HG02885 (cell line): ENCODE measurements at regions not wholly inside any gene's neighbourhood (a gene's known extent, or its start where the extent isn't known, plus 50 kb on each side); places are given as distances from the start of the nearest gene placed in this dataset.
"Not testable (repeated sequence)": the region's sequence is repeated elsewhere in the genome, so short reads cannot be mapped to it uniquely, and the experiment has no call there.

Experiments
- ATAC-seq: cut with Tn5 transposase; IDR thresholded peaks from one replicate; pipeline ENCODE4 v1.9.1; 2021; ENCODE audit warnings: mild to moderate bottlenecking; ENCODE audit not compliant: unreplicated experiment, poor library complexity

- no peak for ATAC-seq
These were observed 367.4 kb downstream of the ZBBX start for GRCh38 chr3:167012691-167013090.

- no peak for ATAC-seq
These were observed 371.3 kb downstream of the ZBBX start for GRCh38 chr3:167008791-167009190.

- no peak for ATAC-seq
These were observed 378.7 kb downstream of the ZBBX start for GRCh38 chr3:167001374-167001773.

GRCh38 chr3:166993015-166993630 lies 387.0 kb downstream of the ZBBX start:
- no peak for ATAC-seq

- ATAC-seq, result no peak
These were observed 394.1 kb downstream of the ZBBX start for GRCh38 chr3:166986000-166986399.

- ATAC-seq, result not testable (repeated sequence)
These were observed 404.3 kb downstream of the ZBBX start for GRCh38 chr3:166975796-166976195.

GRCh38 chr3:166967714-166968113 lies 412.4 kb downstream of the ZBBX start:
- not testable (repeated sequence) for ATAC-seq

GRCh38 chr3:166962911-166963310 lies 417.2 kb downstream of the ZBBX start:
- no peak for ATAC-seq

- ATAC-seq, result no peak
These were observed 423.0 kb downstream of the ZBBX start for GRCh38 chr3:166957121-166957520.

GRCh38 chr3:166955201-166955939 lies 424.7 kb downstream of the ZBBX start:
- ATAC-seq, result no peak

GRCh38 chr3:166934879-166935278 lies 445.2 kb downstream of the ZBBX start:
- no peak for ATAC-seq

- no peak for ATAC-seq
These were observed 462.7 kb downstream of the ZBBX start for GRCh38 chr3:166917437-166917836.

- ATAC-seq, result no peak
These were observed 477.7 kb downstream of the ZBBX start for GRCh38 chr3:166902374-166902773.

- ATAC-seq, result no peak
These were observed 479.1 kb downstream of the ZBBX start for GRCh38 chr3:166900866-166901577.

GRCh38 chr3:166897811-166898210 lies 482.3 kb downstream of the ZBBX start:
- ATAC-seq, result no peak

GRCh38 chr3:166889241-166889640 lies 490.9 kb downstream of the ZBBX start:
- ATAC-seq, result no peak

GRCh38 chr3:166879661-166880060 lies 500.4 kb downstream of the ZBBX start:
- no peak for ATAC-seq

GRCh38 chr3:166877971-166878370 lies 502.1 kb downstream of the ZBBX start:
- no peak for ATAC-seq

- ATAC-seq, result no peak
These were observed 515.3 kb downstream of the ZBBX start for GRCh38 chr3:166864473-166865467.

GRCh38 chr3:166860217-166860616 lies 519.9 kb downstream of the ZBBX start:
- no peak for ATAC-seq
